H9 (cell line): ENCODE measurements at regions not wholly inside any gene's neighbourhood (a gene's known extent, or its start where the extent isn't known, plus 50 kb on each side); places are given as distances from the start of the nearest gene placed in this dataset.

Experiments
- DNase-seq: peaks from one replicate; pipeline ENCODE4 v3.0.0-alpha.2; 2017
- H2AFZ ChIP-seq: one replicate; pipeline ENCODE4 v1.6.1; 2013; ENCODE audit warnings: mild to moderate bottlenecking, low read length, control low read depth, moderate library complexity
- H2AK5ac ChIP-seq: 2 replicates; pipeline ENCODE4 v1.6.1; 2013; ENCODE audit warnings: low read length, control low read depth, mixed read lengths; ENCODE audit not compliant: insufficient read length
- H2BK120ac ChIP-seq: one replicate; pipeline ENCODE4 v1.6.1; 2013; ENCODE audit warnings: low read depth, mild to moderate bottlenecking, low read length, control low read depth, inconsistent platforms; ENCODE audit not compliant: poor library complexity, severe bottlenecking
- H2BK12ac ChIP-seq: 2 replicates; pipeline ENCODE4 v1.6.1; 2013; ENCODE audit warnings: low read length, control low read depth, mixed read lengths, low read depth; ENCODE audit not compliant: insufficient read length
- H2BK15ac ChIP-seq: 2 replicates; pipeline ENCODE4 v1.6.1; 2013; ENCODE audit warnings: low read depth, low read length, control low read depth
- H2BK20ac ChIP-seq: one replicate; pipeline ENCODE4 v1.6.1; 2013; ENCODE audit warnings: low read depth, mild to moderate bottlenecking, low read length, control low read depth, inconsistent platforms; ENCODE audit not compliant: poor library complexity, severe bottlenecking
- H2BK5ac ChIP-seq: 2 replicates; pipeline ENCODE4 v1.6.1; 2013; ENCODE audit warnings: low read length, control low read depth, mixed read lengths; ENCODE audit not compliant: insufficient read length
- H3K14ac ChIP-seq: 2 replicates; pipeline ENCODE4 v1.6.1; 2013; ENCODE audit warnings: low read length, control low read depth; ENCODE audit not compliant: insufficient read depth
- H3K18ac ChIP-seq: 2 replicates; pipeline ENCODE4 v1.6.1; 2013; ENCODE audit warnings: low read depth, mild to moderate bottlenecking, mixed read lengths, low read length, control low read depth; ENCODE audit not compliant: insufficient read length
- H3K23ac ChIP-seq: 2 replicates; pipeline ENCODE4 v1.6.1; 2013; ENCODE audit warnings: low read length, control low read depth, mixed read lengths, low read depth; ENCODE audit not compliant: insufficient read length
- H3K23me2 ChIP-seq: 2 replicates; pipeline ENCODE4 v1.6.1; 2013; ENCODE audit warnings: low read depth, mild to moderate bottlenecking, mixed read lengths, low read length, control low read depth; ENCODE audit not compliant: insufficient read length, poor library complexity, severe bottlenecking
- H3K27ac ChIP-seq: 2 replicates; pipeline ENCODE4 v1.5.1; 2013; ENCODE audit warnings: low read length, control low read depth, mixed read lengths, low read depth; ENCODE audit not compliant: insufficient read length
- H3K27me3 ChIP-seq: 2 replicates; pipeline ENCODE4 v1.6.1; 2013; ENCODE audit warnings: low read length, control low read depth, inconsistent platforms; ENCODE audit not compliant: insufficient read depth
- H3K4ac ChIP-seq: 2 replicates; pipeline ENCODE4 v1.6.1; 2013; ENCODE audit warnings: low read depth, mild to moderate bottlenecking, control low read depth, inconsistent platforms, low read length, moderate library complexity
- H3K4me1 ChIP-seq: 2 replicates; pipeline ENCODE4 v1.6.1; 2013; ENCODE audit warnings: low read length, control low read depth, inconsistent platforms; ENCODE audit not compliant: insufficient read depth
- H3K4me2 ChIP-seq: 2 replicates; pipeline ENCODE4 v1.6.1; 2013; ENCODE audit warnings: low read length, control low read depth, mixed read lengths; ENCODE audit not compliant: insufficient read length, insufficient read depth
- H3K56ac ChIP-seq: 2 replicates; pipeline ENCODE4 v1.6.1; 2013; ENCODE audit warnings: low read depth, mild to moderate bottlenecking, mixed read lengths, low read length, control low read depth; ENCODE audit not compliant: insufficient read length
- H3K79me1 ChIP-seq: 2 replicates; pipeline ENCODE4 v1.6.1; 2013; ENCODE audit warnings: low read depth, mild to moderate bottlenecking, moderate library complexity, low read length, control low read depth, inconsistent platforms; ENCODE audit not compliant: insufficient read depth, poor library complexity, severe bottlenecking
- H3K79me2 ChIP-seq: 2 replicates; pipeline ENCODE4 v1.6.1; 2013; ENCODE audit warnings: low read length, control low read depth, inconsistent platforms; ENCODE audit not compliant: insufficient read depth
- H3K9ac ChIP-seq: 2 replicates; pipeline ENCODE4 v1.6.1; 2013; ENCODE audit warnings: low read length, control low read depth, mixed read lengths; ENCODE audit not compliant: insufficient read length; ENCODE audit errors: extremely low read depth
- H3K9me3 ChIP-seq: one replicate; pipeline ENCODE4 v1.6.1; 2013; ENCODE audit warnings: low read depth, low read length, inconsistent platforms; ENCODE audit not compliant: control insufficient read depth
- H3T11ph ChIP-seq: one replicate; pipeline ENCODE4 v1.6.1; 2013; ENCODE audit warnings: mild to moderate bottlenecking, low read length, control low read depth, inconsistent platforms
- H4K20me1 ChIP-seq: one replicate; pipeline ENCODE4 v1.6.1; 2013; ENCODE audit not compliant: control insufficient read depth, insufficient read length, insufficient read depth
- H4K5ac ChIP-seq: 2 replicates; pipeline ENCODE4 v1.6.1; 2013; ENCODE audit warnings: low read depth, mild to moderate bottlenecking, mixed read lengths, low read length, control low read depth; ENCODE audit not compliant: insufficient read length
- H4K8ac ChIP-seq: replicated peaks from 2 replicates; pipeline ENCODE4 v1.6.1; 2013; ENCODE audit warnings: low read length, control low read depth, mixed read lengths, low read depth; ENCODE audit not compliant: insufficient read length
- H4K91ac ChIP-seq: 2 replicates; pipeline ENCODE4 v1.6.1; 2013; ENCODE audit warnings: low read depth, mild to moderate bottlenecking, moderate library complexity, mixed read lengths, low read length, control low read depth; ENCODE audit not compliant: insufficient read length
- H3K27ac Mint-ChIP-seq, 3 experiments: 2 replicates in 2 of 3; 3 replicates in 1 of 3; pipeline ENCODE4 v1.8.0; 2020 to 2021; ENCODE audit warnings: mixed read lengths in 3 of 3, mild to moderate bottlenecking in 1 of 3, moderate library complexity in 1 of 3
- H3K27me3 Mint-ChIP-seq: 2 replicates; pipeline ENCODE4 v1.8.0; 2021; ENCODE audit warnings: low read depth, mild to moderate bottlenecking, moderate library complexity, mixed read lengths
- H3K36me3 Mint-ChIP-seq, 3 experiments: 2 replicates in 2 of 3; 3 replicates in 1 of 3; pipeline ENCODE4 v1.8.0; 2020 to 2021; ENCODE audit warnings: low read depth in 3 of 3, mixed read lengths in 3 of 3; ENCODE audit not compliant: insufficient read depth in 1 of 3
- H3K4me1 Mint-ChIP-seq, 2 experiments: 2 replicates each; pipeline ENCODE4 v1.8.0; 2020; ENCODE audit warnings: mixed read lengths in 2 of 2
- H3K4me3 Mint-ChIP-seq, 2 experiments: 2 replicates in 1 of 2; 3 replicates in 1 of 2; pipeline ENCODE4 v1.8.0; 2020 to 2021; ENCODE audit warnings: mild to moderate bottlenecking in 2 of 2, mixed read lengths in 2 of 2, moderate library complexity in 1 of 2
- H3K9me3 Mint-ChIP-seq, 2 experiments: 2 replicates in 1 of 2; 3 replicates in 1 of 2; pipeline ENCODE4 v1.8.0; 2020; ENCODE audit warnings: mild to moderate bottlenecking in 2 of 2, mixed read lengths in 2 of 2, moderate library complexity in 1 of 2
- WGBS: extraction: QIAGEN DNeasy Blood & Tissue Kit; methylation state at CpG from one replicate; pipeline ENCODE4 v1.1.7; 2013; ENCODE audit warnings: missing lambda C conversion rate, low lambda C conversion rate, mixed read lengths; ENCODE audit not compliant: insufficient read length; ENCODE audit errors: extremely low coverage; 5-methylcytosine and 5-hydroxymethylcytosine counted together
- TF ChIP-seq, protein P1 (sequence below): fragments of 200-600 bp; sonication (generic); conservative IDR thresholded peaks from 3 replicates; pipeline ENCODE4 v1.8.0; 2021; ENCODE audit warnings: antibody characterized with exemption, mild to moderate bottlenecking

DNA sequence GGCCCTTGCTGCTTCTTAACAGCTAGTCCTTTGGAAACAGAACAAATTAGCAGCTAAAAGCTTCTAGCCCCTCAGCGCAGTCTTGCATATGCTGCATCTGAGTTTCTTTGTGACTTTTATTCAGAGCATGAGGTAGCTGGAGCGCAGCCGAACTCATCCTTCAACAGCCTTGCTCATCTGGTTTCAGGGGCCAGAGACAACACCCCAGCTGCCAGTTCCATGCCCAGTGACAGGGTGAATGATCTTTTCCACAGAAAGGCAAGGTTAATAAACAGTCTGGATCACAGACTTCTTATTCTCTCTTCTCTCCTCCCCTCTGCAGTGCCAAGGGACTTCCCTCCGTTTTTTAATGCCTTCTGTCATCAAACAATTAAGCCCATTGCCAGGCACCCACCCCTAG is 216.6 kb upstream of the INTU start:
- Histone ChIP-seq H4K8ac (no peak overlapping the region), H3K27ac (no peak overlapping the region), H3K79me2 (no peaks in the 10 kb centered on the region), H4K91ac (no peak overlapping the region), H3K23me2 (no peaks in the 10 kb centered on the region), H2BK20ac (no peak overlapping the region), H3K4ac (no peak overlapping the region), H3K27me3 (no peaks in the 10 kb centered on the region), H2BK5ac (no peak overlapping the region), H3K9ac (no peak overlapping the region), H2AK5ac (no peak overlapping the region), H3K4me2 (no peak overlapping the region), H3K14ac (no peak overlapping the region; the same call in 1 of the 2 replicates), H3K23ac (no peak overlapping the region), H2BK12ac (no peak overlapping the region), H4K5ac (no peak overlapping the region), H3K4me1 (no peaks in the 10 kb centered on the region; the same call in 1 of the 2 replicates), H3K9me3 (no peaks in the 10 kb centered on the region), H3K56ac (no peak overlapping the region), H2AFZ (no peak overlapping the region), H2BK120ac (no peak overlapping the region), H2BK15ac (no peak overlapping the region), H3T11ph (no peak overlapping the region), H3K79me1 (no peaks in the 10 kb centered on the region), H4K20me1 (no peaks in the 10 kb centered on the region), H3K18ac (no peak overlapping the region)
- DNase-seq: no peak
- TF ChIP-seq, protein P1, sequence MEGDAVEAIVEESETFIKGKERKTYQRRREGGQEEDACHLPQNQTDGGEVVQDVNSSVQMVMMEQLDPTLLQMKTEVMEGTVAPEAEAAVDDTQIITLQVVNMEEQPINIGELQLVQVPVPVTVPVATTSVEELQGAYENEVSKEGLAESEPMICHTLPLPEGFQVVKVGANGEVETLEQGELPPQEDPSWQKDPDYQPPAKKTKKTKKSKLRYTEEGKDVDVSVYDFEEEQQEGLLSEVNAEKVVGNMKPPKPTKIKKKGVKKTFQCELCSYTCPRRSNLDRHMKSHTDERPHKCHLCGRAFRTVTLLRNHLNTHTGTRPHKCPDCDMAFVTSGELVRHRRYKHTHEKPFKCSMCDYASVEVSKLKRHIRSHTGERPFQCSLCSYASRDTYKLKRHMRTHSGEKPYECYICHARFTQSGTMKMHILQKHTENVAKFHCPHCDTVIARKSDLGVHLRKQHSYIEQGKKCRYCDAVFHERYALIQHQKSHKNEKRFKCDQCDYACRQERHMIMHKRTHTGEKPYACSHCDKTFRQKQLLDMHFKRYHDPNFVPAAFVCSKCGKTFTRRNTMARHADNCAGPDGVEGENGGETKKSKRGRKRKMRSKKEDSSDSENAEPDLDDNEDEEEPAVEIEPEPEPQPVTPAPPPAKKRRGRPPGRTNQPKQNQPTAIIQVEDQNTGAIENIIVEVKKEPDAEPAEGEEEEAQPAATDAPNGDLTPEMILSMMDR: no peak
- no peak overlapping the region for H3K4me3 Mint-ChIP-seq
- H3K27me3 Mint-ChIP-seq: no peaks in the 10 kb centered on the region
- H3K4me1 Mint-ChIP-seq: 0 out of 4 replicates have a peak, but pooled peaks cover 0 to 7% of the 10 kb centered on the region in 2 experiments
- no CpG with 5 or more reads among the region's 4 CpGs for WGBS
- no peak overlapping the region for H3K27ac Mint-ChIP-seq
- H3K9me3 Mint-ChIP-seq: no peaks in the 10 kb centered on the region
- H3K36me3 Mint-ChIP-seq: no peaks in the 10 kb centered on the region
